Right cardiac atrium (tissue), 5 donors: ENCODE measurements at regions not wholly inside any gene's neighbourhood (a gene's known extent, or its start where the extent isn't known, plus 50 kb on each side); places are given as distances from the start of the nearest gene placed in this dataset.

Experiments
- ATAC-seq, 2 donors: fragments of 200-7000 bp; cut with Tn5 transposase; one replicate each; pipeline versions ENCODE4 v1.8.0 to v1.9.1; 2020; ENCODE audit warnings: moderate library complexity in 2 of 2, mild to moderate bottlenecking in 1 of 2
- DNase-seq, 3 donors: peaks; one replicate each; pipeline ENCODE4 v3.0.0-alpha.2; 2020
- H3K27ac ChIP-seq: one replicate; pipeline ENCODE4 v1.5.1; 2013; ENCODE audit warnings: mild to moderate bottlenecking, low read length, control low read depth, moderate library complexity
- H3K27me3 ChIP-seq: one replicate; pipeline ENCODE4 v1.6.1; 2013; ENCODE audit not compliant: control insufficient read depth, insufficient read depth
- H3K4me1 ChIP-seq: one replicate; pipeline ENCODE4 v1.6.1; 2013; ENCODE audit warnings: low read length; ENCODE audit not compliant: control insufficient read depth, insufficient read depth
- H3K4me3 ChIP-seq: one replicate; pipeline ENCODE4 v1.5.1; 2013; ENCODE audit warnings: low read length, control low read depth
- H3K9me3 ChIP-seq: one replicate; pipeline ENCODE4 v1.6.1; 2013; ENCODE audit warnings: low read length; ENCODE audit not compliant: control insufficient read depth
- WGBS: extraction: QIAGEN DNeasy Blood & Tissue Kit; methylation state at CpG from one replicate; pipeline ENCODE4 v1.1.7; 2013; 5-methylcytosine and 5-hydroxymethylcytosine counted together
- intact Hi-C, 4 donors: fragments of 100-400 bp; cut with DNase I; formaldehyde crosslinking; loops; one replicate each; pipeline versions ENCODE4 v1.11.0 to v1.14.0; 2022 to 2023
- donor health status: healthy with polysubstance abuse.
- donor health status: DM: no; HTN: yes; CAD: no.
- donor health status: DM: no; HTN: no; CAD: no.
- donor health status: DM: no; HTN: yes; CAD: no; lungs with severe emphysema.
- donor health status: DM: yes; HTN: yes; CAD: no.

DNA sequence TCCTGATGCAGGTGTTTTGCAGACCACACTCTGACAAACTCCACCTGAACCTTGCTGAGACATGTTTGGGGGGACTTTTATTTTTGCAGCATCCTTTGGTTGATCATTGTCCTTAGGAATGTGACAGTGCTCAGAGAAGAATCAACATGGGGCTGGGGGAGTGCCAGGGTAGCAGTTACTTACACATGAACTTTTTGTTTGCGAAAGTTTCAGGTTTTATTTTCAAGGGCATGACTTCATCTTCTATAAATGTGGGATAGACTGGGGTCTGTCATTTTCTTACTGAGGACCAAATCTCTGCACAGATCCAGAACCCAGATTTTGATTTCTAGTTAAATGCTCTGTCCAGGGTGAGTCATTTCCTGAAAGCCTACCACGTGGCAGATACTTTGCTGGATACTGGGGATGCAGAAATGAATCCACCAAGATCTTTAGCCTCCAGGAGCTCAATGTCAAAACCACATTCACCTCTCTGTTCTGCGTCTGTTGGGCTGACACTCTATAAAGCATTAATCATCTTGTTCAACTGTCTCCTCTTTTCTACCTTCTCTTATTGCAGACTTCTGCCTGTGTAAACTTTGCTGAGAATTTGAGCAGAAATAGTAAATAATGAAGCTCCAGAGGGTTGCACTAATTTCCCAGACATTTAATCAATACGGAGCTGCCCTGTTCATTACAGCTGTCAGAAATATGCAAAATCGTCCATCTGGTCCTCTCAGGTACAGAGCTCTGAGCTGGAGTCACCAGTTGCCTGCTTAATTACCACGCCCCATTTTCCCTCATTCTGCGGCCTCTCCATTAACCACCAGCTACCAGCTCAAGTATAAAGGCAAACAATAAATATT is 387.9 kb downstream of the MIAT start:
- Histone ChIP-seq H3K9me3 (no peaks in the 10 kb centered on the region), H3K4me1 (no peaks in the 10 kb centered on the region), H3K4me3 (no peak overlapping the region), H3K27me3 (no peaks in the 10 kb centered on the region), H3K27ac (no peak overlapping the region)
- WGBS, result 70% methylated on average over 7 of the region's 7 CpGs
- ATAC-seq, result peak in 1 of 2 donors; percentile 40
- DNase-seq, result no peak
- intact Hi-C loops, result no loop called here

DNA sequence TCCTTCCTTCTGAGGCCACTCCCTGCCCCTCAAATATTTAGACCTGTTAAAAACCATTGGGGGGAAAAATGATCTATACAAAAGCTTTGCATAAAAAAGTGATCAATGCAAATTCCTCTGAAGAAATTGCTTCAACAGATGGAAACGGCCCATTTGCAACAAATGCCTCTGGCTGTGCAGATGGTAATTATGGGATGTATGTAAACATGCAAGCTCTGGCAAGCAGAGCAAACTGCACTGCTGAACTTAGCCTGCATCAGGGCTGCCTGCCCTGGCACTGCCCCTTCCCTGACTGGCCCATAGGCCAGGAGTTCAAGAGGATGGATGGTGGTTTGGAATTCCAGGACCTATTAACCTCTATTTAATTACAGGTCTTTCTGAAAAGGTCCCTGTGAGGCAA is 388.7 kb downstream of the MIAT start:
- no peak overlapping the region for H3K4me3 ChIP-seq
- no peaks in the 10 kb centered on the region for H3K27me3 ChIP-seq
- H3K9me3 ChIP-seq, result no peaks in the 10 kb centered on the region
- intact Hi-C loops, result no loop called here
- DNase-seq (no peak), ATAC-seq (no peak)
- 85% methylated on average over 1 of the region's 1 CpG for WGBS
- no peaks in the 10 kb centered on the region for H3K4me1 ChIP-seq
- H3K27ac ChIP-seq, result no peak overlapping the region

DNA sequence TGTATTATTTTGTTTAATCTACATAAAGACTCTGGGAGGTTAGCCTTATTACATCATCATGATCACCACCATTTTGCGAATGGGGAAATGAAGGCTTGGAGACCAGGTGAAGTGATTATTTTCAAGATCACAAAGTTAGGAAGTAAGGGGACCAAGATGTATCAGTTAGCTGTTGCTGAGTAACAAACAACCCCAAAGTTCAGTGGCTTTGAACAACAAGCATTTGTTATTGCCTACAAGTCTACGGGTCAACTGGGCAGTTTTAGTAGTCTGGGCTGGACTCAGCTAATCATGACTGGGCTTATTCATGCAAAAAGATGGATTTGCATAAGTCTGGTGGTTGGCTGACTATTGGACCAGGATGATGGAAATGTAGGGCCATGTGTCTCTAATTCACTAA is 389.2 kb downstream of the MIAT start:
- Histone ChIP-seq H3K27ac (no peak overlapping the region), H3K9me3 (no peaks in the 10 kb centered on the region), H3K27me3 (no peaks in the 10 kb centered on the region), H3K4me1 (no peaks in the 10 kb centered on the region), H3K4me3 (no peak overlapping the region)
- no peak for DNase-seq
- intact Hi-C loops, result no loop called here
- no peak for ATAC-seq
- 96% methylated on average over 2 of the region's 2 CpGs for WGBS

DNA sequence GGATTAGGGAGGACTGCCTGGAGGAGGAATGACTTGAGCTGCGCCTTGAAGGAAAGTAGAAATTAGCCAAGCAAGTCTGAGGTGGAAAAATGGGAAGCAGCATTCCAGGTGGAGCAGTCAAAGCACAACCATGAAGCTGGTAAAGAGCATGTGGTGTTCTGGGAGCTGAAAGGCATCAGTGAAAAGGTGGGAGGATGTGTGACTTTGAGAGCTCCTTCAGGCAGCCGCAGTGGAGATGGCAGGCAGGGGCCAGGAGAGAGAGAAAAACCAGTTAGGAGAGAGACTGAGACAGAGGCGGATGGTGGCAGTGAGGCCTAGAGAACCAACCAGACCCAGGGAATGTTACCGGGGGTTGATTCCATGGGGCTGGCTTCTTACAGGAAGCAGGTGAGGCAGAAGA is 393.4 kb downstream of the MIAT start:
- Histone ChIP-seq H3K4me3 (no peak overlapping the region), H3K27me3 (no peaks in the 10 kb centered on the region), H3K27ac (no peak overlapping the region), H3K9me3 (no peaks in the 10 kb centered on the region), H3K4me1 (no peaks in the 10 kb centered on the region)
- no peak for DNase-seq
- WGBS, result 92% methylated on average over 4 of the region's 4 CpGs
- intact Hi-C loops, result no loop called here
- ATAC-seq, result no peak

DNA sequence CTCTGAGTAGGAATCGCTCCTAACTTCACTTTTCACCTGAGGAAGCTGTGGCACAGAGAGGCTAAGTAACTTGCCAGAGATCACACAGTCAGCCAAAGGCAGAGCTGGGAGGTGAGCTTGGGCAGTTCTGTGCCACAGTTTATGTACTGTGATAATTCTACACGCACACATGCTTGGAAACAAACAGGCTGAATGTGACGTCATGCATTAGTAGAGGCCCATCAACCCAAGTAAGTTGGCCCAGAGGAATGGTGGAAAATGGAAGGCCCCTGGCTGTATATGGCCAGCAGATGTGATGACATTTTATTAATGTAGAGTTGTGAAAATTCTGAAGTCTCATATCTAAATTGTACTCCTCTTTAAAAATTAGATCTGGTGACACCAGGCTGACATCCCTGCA is 394.0 kb downstream of the MIAT start:
- no peak overlapping the region for H3K27ac ChIP-seq
- no peaks in the 10 kb centered on the region for H3K9me3 ChIP-seq
- ATAC-seq, result no peak
- WGBS, result 87% methylated on average over 3 of the region's 3 CpGs
- DNase-seq, result no peak
- H3K4me1 ChIP-seq, result no peaks in the 10 kb centered on the region
- no peak overlapping the region for H3K4me3 ChIP-seq
- intact Hi-C loops, result no loop called here
- no peaks in the 10 kb centered on the region for H3K27me3 ChIP-seq

DNA sequence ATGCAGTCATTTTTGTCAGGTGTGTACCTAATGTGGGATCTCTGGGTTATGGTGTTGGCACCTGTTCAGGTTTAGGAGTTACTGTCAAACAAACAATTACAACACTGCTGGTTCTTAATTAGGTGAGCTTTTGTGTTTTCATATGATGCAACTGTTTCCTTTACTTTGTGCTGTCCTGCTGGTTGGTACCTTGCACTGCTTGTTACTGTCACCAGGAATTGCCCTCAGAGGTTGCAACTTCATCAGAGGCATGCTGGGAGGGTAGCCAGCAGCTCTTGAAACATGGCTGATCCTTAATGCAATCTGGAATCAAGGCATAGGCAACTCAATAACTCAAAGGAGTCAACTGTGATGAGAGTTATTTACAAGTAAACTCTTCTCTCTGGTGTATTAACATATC is 400.3 kb downstream of the MIAT start:
- H3K27me3 ChIP-seq, result no peaks in the 10 kb centered on the region
- H3K4me3 ChIP-seq, result no peak overlapping the region
- no peaks in the 10 kb centered on the region for H3K9me3 ChIP-seq
- DNase-seq, result no peak
- no peaks in the 10 kb centered on the region for H3K4me1 ChIP-seq
- H3K27ac ChIP-seq, result no peak overlapping the region
- intact Hi-C loops, result no loop called here
- ATAC-seq, result no peak

DNA sequence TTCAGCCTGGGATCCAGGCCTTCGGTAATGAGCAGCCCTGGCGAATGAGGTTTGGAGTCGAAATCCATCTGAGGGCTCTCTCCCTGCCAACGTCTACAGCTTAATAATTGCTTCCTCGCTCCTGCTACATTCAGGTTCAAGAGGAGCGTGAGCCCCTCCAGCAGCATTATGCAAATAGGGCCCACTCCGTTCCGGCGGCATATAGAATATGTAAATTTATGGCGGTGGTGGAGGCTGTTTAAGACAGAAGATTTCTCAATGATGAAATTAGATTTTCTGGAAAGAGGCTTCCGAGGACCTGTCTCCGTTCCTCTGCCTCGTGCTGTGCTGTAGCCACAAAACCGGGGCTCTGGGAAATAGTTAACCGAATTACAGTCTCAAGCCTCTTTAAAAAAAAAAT is 402.8 kb downstream of the MIAT start:
- H3K27me3 ChIP-seq, result no peaks in the 10 kb centered on the region
- intact Hi-C loops, result no loop called here

DNA sequence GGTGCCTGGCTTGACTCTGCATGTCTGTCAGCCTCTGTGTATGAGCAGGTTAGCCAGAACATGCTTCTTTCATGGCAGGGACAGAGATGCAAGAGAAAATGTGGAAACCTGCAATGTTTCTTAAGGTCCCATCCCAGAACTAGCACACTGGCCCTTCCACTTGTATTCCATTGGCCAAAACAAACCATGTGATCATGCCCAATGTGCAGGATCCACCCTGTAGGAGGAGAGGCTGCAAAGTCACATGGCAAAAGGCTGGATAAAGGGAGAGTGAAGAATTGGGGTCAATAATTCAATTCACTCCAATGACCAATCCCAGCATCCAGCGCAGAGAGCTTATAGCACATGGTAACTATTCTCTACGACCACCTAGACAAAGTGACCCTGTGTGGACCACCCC is 405.5 kb downstream of the MIAT start:
- no peaks in the 10 kb centered on the region for H3K27me3 ChIP-seq
- H3K9me3 ChIP-seq, result no peaks in the 10 kb centered on the region
- H3K27ac ChIP-seq, result no peak overlapping the region
- 85% methylated on average over 2 of the region's 2 CpGs for WGBS
- H3K4me3 ChIP-seq, result no peak overlapping the region
- ATAC-seq (no peak), DNase-seq (no peak)
- intact Hi-C loops, result no loop called here
- no peaks in the 10 kb centered on the region for H3K4me1 ChIP-seq

More for the DNA sequence above, 402.8 kb downstream of the MIAT start:
- no peak for ATAC-seq
- Histone ChIP-seq H3K27ac (no peak overlapping the region), H3K4me1 (no peaks in the 10 kb centered on the region), H3K9me3 (no peaks in the 10 kb centered on the region), H3K4me3 (no peak overlapping the region)
- no peak for DNase-seq
- WGBS, result 81% methylated on average over 15 of the region's 15 CpGs

DNA sequence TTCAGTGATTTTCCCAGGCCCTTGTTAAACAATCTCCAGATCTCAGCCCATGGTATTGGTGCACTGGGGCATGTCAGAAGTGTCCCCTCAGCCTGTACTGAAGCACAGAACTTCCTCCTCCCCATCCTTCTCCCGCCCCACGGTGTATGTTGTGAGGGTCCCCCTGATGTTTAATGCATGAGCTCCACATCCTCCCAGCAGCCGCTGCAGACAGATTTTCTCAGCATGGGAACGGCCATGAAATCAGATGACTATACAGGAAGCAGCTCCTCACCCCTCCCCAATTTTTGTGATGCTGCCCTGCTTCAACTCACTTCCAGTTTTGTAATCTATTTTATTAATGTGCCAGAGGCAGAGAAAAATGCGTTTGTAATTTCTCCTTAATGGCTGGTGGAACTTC is 406.0 kb downstream of the MIAT start:
- Histone ChIP-seq H3K9me3 (no peaks in the 10 kb centered on the region), H3K27me3 (no peaks in the 10 kb centered on the region), H3K4me3 (no peak overlapping the region), H3K27ac (no peak overlapping the region), H3K4me1 (no peaks in the 10 kb centered on the region)
- DNase-seq (no peak), ATAC-seq (no peak)
- WGBS, result 23% methylated on average over 5 of the region's 5 CpGs
- intact Hi-C loops, result no loop called here

DNA sequence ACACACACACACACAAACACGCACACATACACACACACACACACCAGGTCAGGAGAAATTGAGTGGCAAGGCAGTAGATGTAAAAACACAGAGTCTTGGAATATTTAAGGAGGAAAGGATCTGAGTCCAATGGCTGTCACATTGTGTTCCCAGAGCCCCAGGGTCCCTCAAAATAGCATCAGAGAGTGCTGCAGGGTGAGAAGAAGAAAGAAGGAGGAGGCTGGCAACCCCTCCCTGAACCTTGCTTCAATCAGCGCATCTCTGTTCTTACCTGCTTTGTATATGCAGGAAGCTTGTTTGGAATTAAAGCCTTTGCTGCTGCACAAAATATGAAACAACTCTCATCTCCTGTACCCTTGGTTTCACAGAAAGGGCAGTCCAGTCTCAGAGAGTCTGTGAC is 406.5 kb downstream of the MIAT start:
- ATAC-seq (no peak), DNase-seq (no peak)
- Histone ChIP-seq H3K4me3 (no peak overlapping the region), H3K4me1 (no peaks in the 10 kb centered on the region), H3K27me3 (no peaks in the 10 kb centered on the region), H3K27ac (no peak overlapping the region), H3K9me3 (no peaks in the 10 kb centered on the region)
- WGBS, result 82% methylated on average over 2 of the region's 2 CpGs
- intact Hi-C loops, result no loop called here

DNA sequence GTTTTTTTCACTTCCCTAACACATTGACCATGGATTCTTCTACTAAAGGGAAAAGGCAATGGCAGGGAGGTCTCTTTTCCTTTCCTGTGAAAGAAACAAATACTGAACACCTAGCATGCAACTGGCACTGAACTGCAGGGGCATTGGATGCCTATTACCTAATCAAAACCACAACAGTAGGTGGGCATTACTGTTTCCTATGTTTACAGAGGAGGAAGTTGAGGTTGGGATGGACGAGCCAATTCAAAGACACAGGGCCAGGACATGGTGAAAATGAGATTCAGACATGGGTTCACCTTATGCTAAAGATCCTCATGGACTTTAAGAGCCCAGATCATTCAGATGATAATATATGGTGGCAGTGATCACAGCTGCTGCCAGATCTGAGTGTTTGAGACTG is 407.0 kb downstream of the MIAT start:
- no peak overlapping the region for H3K27ac ChIP-seq
- ATAC-seq (no peak), DNase-seq (no peak)
- H3K4me1 ChIP-seq, result no peaks in the 10 kb centered on the region
- no peaks in the 10 kb centered on the region for H3K9me3 ChIP-seq
- WGBS, result 60% methylated on average over 1 of the region's 1 CpG
- no peaks in the 10 kb centered on the region for H3K27me3 ChIP-seq
- intact Hi-C loops, result no loop called here
- H3K4me3 ChIP-seq, result no peak overlapping the region

DNA sequence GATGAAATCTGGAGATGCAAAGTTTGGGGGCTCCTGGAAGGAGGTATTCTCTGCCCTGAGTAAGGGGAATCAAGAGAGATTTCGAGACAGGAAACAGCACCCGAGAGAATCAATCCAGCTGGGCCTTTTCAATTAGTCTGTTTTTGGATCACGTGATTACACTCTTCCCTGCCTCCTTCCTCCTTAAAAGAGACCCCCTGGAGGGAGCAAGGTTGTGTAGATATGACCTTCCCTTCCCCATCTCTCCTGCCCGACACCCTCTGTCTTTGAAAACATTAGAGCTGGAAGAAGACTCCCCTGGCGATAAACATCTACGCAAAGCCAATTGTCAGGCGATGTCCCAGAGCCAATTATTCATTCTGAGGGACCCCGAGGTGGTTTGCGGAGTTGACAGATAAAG is 407.9 kb downstream of the MIAT start:
- Histone ChIP-seq H3K4me1 (no peaks in the 10 kb centered on the region), H3K27me3 (no peaks in the 10 kb centered on the region), H3K4me3 (no peak overlapping the region), H3K27ac (no peak overlapping the region), H3K9me3 (no peaks in the 10 kb centered on the region)
- WGBS, result 35% methylated on average over 9 of the region's 9 CpGs
- DNase-seq, result no peak
- no peak for ATAC-seq
- intact Hi-C loops, result no loop called here
